Stimulated activated CD8-positive, alpha-beta memory T cell treated with anti-CD3 and anti-CD28 coated beads, Interleukin-2, amount 100 ng/mL, for 48 hours (primary cell): ENCODE measurements at regions not wholly inside any gene's neighbourhood (a gene's known extent, or its start where the extent isn't known, plus 50 kb on each side); places are given as distances from the start of the nearest gene placed in this dataset.

Experiments used
- DNase-seq, 2 donors: peaks; one replicate each; pipeline ENCODE4 v3.0.0-alpha.2; 2020; ENCODE audit warnings: low read depth in 2 of 2

GRCh38 chr2:22882643-22883042 lies 502.3 kb upstream of the KLHL29 start:
- no peak for DNase-seq

DNA sequence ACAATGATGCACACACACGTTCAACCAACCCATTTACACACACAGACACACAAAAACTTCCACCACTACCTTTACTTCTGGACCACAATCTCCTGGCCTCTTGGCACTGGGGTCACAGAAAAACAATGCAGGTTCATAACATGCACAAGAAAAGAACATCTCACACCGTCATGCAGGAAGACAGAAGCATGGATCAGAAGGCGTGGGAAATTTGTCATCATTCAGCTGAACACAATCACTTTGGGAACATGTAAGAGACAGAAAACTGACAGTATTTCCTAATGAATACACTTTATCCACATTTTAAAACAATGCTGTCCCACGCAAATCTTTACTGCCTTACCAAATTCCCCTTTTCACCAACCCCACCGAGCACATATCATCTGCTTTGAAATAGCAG lies 501.9 kb upstream of the KLHL29 start:
- no peak for DNase-seq

GRCh38 chr2:22885245-22885644 lies 499.7 kb upstream of the KLHL29 start:
- DNase-seq = no peak

DNA sequence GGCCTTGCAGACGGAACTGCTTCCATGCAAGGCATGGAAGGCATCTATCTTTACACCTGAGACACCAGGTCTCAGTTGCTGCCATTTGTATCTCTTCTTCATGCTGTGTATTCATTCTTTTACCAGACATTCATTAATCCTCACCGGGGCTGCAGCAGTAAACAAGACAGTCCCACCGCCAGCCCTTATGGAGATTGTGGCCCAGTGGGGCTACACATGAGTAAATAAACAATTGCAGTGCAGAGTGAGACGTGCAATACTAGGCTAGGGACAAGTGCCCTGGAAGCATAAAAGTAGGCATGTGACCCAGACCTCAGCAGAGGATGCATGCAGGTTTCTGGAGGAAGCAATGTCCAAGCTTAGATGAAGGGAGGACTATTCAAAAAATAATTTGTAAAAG lies 497.6 kb upstream of the KLHL29 start:
- DNase-seq = no peak

DNA sequence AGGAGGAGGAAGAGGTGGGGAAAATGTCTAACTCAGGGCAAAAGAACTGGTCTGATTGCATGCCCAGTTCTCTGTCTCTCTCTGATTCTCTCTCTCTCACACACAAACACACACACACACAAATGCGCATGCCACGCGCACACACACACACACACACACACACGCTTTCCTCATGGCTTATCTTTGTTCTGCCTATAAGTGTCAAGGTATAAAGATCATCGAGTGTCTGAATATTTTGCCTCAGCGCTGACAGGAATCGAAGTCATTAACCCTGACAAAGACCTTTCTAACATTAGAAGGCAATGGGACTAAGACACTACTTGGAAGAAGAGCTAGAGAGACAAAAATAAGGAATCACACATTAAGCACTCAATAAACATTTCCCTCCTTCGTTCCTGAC lies 497.1 kb upstream of the KLHL29 start:
- no peak for DNase-seq

GRCh38 chr2:22890132-22890531 lies 494.8 kb upstream of the KLHL29 start:
- DNase-seq = no peak

GRCh38 chr2:22893761-22894517 lies 491.0 kb upstream of the KLHL29 start:
- no peak for DNase-seq

GRCh38 chr2:22894761-22895160 lies 490.2 kb upstream of the KLHL29 start:
- DNase-seq = no peak

- DNase-seq = no peak
Observed at GRCh38 chr2:22897428-22897827, 487.6 kb upstream of the KLHL29 start.

DNA sequence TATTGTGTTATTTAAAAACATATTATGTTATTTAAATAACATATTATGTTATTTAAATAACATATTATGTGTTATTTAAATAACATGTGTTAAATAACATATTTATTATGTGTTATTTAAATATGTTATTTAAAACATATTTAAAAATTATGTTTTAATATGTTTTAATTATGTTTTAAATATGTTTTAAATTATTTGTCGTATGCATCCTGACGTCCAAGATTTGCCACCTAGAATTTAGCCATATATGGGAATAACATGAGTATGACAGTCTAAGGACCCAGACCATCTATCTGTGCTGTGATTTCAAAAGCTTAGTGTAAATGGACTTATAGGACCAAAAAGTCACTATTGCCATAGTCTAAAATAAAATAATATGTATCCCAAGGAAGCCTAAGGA lies 484.3 kb upstream of the KLHL29 start:
- DNase-seq = no peak

- no peak for DNase-seq
Observed at GRCh38 chr2:22901471-22902179, 483.4 kb upstream of the KLHL29 start.

GRCh38 chr2:22902180-22902550 lies 482.8 kb upstream of the KLHL29 start:
- no peak for DNase-seq

- no peak for DNase-seq
Observed at GRCh38 chr2:22902662-22903165, 482.3 kb upstream of the KLHL29 start.

DNA sequence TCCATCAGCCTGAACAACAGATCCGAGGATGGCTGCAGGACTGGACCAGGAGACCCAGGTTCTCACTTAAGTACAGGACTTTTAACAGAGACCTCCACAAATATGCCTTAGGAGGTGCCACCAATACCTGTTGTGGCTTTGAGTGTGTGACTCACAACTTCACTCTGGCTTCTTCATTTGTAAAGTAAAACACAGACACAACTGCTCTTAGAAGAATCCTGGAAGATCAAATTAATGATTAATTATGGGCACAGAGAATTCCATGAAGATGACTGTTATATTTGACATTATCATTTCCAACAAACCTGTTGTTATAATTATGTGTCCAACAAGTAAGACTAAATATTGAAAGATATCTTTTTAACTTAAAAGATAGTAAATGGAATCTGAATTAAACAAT lies 481.4 kb upstream of the KLHL29 start:
- DNase-seq = no peak

GRCh38 chr2:22904126-22904684 lies 480.8 kb upstream of the KLHL29 start:
- peak in 1 of 2 donors; percentile 8 for DNase-seq

DNA sequence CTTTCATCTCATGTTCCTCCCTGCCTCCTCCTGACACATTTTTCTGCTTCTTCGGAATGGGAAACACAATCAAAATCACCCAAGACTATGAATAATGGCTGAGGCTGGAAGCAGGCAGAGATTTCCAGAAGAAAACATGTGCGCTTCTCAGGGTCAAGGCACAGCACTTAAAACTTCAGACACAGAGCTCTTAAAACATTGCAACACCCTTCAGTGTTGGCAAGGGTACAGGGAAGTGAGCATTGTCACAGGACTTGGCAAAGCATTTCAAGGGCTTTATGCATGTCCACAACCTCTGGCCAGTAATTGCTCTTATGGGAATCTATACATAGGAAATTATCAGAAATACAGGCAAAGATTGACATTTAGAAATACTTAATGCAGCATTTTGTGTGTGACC lies 477.6 kb upstream of the KLHL29 start:
- no peak for DNase-seq

DNA sequence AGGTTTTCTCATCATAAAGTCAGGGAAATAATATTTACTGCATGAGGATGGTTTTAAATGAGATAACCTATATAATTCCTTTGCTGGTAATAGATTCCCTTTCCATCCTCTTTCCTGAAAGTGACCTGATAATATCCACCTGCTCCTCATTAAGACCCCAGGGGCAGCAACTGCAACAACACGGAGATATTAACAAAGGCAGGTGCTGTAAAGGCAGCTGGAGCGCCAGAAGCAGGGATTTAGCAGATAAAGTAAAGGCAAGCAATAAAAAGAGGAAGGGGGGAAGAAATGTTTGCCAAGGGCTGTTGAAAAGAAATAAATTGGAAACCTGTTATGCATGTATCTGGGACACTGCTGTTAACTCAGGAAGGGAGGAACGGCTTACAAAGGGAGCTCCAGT lies 472.6 kb upstream of the KLHL29 start:
- no peak for DNase-seq

- no peak for DNase-seq
Observed at GRCh38 chr2:22929998-22930397, 455.0 kb upstream of the KLHL29 start.

DNA sequence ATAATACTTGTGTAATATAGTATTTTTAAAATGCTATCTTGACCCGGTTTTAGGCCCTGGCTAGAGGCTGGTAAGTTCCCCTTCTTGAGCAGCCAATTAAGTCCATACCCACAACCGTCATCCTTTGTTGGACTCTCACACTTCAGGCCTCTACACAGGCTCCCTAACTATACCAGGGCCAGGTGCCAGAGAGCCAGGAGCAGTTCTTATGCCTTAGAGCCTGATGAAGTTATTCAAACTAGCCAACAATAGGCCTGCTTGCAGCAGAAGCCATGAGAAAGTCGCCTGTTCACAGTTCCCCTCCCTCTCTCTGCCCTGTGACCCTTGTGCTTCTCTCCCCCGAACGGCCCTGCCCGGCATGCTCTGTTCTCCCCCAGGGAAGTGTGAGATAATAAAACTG lies 454.2 kb upstream of the KLHL29 start:
- DNase-seq = no peak

DNA sequence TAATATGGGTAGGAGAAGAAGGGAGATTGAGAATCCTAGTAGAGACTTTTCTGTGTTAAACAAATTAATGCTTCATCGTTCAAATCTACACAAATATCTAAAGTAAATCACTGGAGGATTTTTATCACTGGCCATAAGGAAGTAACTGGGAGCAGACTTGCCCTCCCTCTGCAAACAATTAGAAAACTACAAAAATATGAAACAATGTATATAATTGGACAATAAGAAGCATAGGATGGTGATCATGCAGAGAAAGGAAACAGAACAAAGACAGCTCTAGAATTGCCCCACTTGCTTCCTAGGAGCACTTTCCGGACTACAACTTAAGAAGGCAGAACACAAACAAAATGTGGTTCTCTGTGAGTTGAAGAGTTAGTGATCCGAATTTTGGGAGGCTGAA lies 452.7 kb upstream of the KLHL29 start:
- no peak for DNase-seq

- DNase-seq = no peak
Observed at GRCh38 chr2:22934747-22935146, 450.2 kb upstream of the KLHL29 start.

- DNase-seq = no peak
Observed at GRCh38 chr2:22942441-22942840, 442.5 kb upstream of the KLHL29 start.

DNA sequence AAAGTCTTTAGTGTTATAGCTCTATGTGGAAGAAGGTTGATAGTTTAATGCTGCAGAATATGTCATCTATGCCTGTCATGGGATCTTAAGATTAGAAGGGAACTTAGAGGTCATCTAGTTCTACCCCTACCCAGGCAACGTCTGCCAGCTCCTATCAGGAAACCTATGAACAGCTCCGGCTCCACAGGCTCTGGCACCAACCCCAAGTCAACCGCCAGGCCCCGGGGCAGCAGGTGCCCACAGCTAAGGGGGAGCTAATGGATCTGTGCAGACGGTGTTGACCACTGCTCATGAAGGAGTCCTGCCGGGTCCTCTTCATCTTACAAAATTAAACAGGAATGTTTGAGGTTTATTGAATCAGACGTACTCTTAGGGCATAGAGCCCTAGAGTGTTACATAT lies 440.8 kb upstream of the KLHL29 start:
- no peak for DNase-seq
